ENCODE measurements at regions not wholly inside any gene's neighbourhood (a gene's known extent, or its start where the extent isn't known, plus 50 kb on each side); places are given as distances from the start of the nearest gene placed in this dataset.

DNA sequence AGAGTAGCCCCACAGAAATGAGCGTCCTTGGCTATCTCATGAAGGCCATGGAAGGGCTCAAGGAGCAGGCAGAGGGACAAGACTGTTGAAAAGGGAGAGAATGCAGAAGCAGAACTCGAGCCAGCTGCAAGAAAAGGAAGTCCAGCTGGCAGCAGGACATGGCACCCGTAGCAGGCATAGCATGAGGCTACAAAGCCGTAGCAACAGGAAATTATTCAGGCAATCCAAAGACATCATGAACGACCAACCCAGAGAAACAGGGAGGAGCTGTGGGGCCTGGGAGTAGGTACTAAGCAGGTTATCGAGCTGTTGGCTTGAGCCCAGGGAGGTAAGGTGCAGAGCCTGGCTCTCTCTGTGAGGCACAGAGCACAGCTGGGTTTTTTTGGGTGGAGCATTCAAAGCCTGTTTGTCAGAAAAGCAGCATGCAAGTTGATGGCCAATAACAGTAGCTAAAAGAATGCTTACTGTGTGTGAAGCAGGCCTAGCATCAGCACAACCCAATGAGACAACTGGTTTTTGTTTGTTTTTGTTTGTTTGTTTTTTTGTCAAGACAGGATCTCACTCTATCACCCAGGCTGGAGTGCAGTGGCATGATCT is 144.0 kb upstream of the SMAD3 start:
- peaks cover 5% of the 10 kb centered on the region for H3K4me1 Mint-ChIP-seq
- H3K36me3 Mint-ChIP-seq = no peaks in the 10 kb centered on the region
- H3K27ac Mint-ChIP-seq = no peak overlapping the region
- peaks cover 4% of the 10 kb centered on the region for H3K27me3 Mint-ChIP-seq
- H3K4me3 Mint-ChIP-seq = no peak overlapping the region
- H3K9me3 Mint-ChIP-seq = peaks cover 12% of the 10 kb centered on the region

DNA sequence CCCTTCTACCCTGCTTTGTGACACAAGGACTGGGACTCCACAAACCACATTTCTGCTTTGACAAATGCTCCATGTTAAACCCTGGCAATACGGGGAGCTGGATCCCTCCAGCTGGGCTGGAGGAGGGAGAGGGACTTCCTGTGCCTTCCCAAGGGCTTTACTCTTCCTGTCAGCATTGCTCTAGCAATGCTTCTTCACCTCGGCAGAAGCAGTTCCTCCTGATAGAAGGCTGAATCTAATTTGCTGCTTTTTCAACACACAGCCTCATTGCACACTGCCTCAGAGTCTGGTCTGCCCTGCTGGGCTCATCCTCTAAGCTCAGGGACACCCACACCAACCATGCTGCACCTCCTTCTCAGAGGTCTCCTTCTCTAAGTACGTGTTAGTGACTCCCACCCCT is 142.8 kb upstream of the SMAD3 start:
- Mint-ChIP-seq H3K27me3 (peaks cover 4% of the 10 kb centered on the region), H3K4me3 (no peak overlapping the region)

DNA sequence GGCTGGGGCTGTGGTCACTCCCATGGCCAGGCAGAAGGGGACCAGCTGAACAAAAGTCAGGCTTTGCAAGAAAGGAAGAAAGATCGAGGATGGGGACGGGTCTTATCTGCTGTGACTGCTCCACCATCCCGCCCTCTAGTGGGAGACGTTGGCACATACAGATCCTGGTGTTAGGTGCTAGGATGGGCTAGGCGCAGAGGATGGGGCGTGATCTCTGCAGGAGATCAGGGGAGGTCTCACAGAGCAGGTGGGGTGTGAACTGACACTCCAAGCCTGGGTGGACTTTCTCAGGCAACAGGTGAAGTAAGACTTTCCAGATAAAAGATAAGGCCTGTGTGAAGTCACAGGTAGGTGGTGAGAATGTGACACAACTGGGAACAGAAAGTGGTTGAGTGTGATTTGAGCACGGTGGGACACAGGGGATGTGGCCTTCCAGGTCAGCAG is 141.9 kb upstream of the SMAD3 start:
- no peak overlapping the region for H3K27ac Mint-ChIP-seq
- H3K36me3 Mint-ChIP-seq = no peaks in the 10 kb centered on the region
- H3K4me1 Mint-ChIP-seq = peaks cover 5% of the 10 kb centered on the region
- H3K4me3 Mint-ChIP-seq = no peak overlapping the region
- H3K27me3 Mint-ChIP-seq = peaks cover 4% of the 10 kb centered on the region
- no peaks in the 10 kb centered on the region for H3K9me3 Mint-ChIP-seq

More for the DNA sequence above, 142.8 kb upstream of the SMAD3 start:
- peaks cover under 1% of the 10 kb centered on the region for H3K9me3 Mint-ChIP-seq
- no peaks in the 10 kb centered on the region for H3K36me3 Mint-ChIP-seq
- H3K4me1 Mint-ChIP-seq = peaks cover 5% of the 10 kb centered on the region
- no peak overlapping the region for H3K27ac Mint-ChIP-seq

DNA sequence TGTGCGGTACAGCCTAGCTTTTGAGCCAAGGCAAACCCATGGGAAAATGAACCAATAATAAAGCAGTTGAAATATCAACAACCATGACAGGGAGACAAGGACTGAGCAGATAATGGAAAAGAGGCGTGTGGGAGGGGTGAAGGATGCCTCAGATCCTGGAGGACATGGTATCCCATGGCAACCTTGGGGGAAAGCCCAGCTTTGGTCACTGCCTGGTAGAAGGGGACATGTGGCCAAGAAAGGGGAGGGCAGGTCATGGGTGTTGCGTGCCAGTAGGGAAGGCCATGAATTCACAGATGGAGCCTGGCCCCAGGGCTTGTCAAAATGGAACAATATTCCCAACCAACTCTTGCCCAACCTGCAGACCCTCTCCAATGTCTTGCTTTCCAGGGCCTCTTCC is 140.5 kb upstream of the SMAD3 start:
- H3K27me3 Mint-ChIP-seq = peaks cover 4% of the 10 kb centered on the region

DNA sequence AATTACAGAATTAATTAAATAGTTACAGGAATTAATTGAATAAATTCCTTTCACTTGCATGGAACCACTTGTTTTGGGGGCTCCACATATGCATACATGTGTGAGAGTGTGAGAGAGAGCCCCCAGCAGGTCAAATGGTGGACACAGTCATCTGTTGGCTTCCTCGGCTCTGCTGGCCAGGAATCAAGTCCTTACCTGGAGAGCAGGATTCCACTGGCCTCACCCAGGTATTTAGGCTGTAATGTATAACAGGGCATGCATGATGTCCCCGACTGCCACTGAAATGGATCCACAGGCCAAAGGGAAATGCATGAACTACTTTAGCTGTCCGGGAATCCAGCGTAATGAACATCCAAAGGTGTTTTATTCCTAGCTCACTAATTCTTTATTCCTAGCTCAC is 139.7 kb upstream of the SMAD3 start:
- Mint-ChIP-seq H3K4me3 (no peak overlapping the region), H3K27ac (no peak overlapping the region)

More for the DNA sequence above, 140.5 kb upstream of the SMAD3 start:
- Mint-ChIP-seq H3K4me3 (no peak overlapping the region), H3K36me3 (no peaks in the 10 kb centered on the region), H3K27ac (no peak overlapping the region), H3K9me3 (no peaks in the 10 kb centered on the region), H3K4me1 (peaks cover 5% of the 10 kb centered on the region)

DNA sequence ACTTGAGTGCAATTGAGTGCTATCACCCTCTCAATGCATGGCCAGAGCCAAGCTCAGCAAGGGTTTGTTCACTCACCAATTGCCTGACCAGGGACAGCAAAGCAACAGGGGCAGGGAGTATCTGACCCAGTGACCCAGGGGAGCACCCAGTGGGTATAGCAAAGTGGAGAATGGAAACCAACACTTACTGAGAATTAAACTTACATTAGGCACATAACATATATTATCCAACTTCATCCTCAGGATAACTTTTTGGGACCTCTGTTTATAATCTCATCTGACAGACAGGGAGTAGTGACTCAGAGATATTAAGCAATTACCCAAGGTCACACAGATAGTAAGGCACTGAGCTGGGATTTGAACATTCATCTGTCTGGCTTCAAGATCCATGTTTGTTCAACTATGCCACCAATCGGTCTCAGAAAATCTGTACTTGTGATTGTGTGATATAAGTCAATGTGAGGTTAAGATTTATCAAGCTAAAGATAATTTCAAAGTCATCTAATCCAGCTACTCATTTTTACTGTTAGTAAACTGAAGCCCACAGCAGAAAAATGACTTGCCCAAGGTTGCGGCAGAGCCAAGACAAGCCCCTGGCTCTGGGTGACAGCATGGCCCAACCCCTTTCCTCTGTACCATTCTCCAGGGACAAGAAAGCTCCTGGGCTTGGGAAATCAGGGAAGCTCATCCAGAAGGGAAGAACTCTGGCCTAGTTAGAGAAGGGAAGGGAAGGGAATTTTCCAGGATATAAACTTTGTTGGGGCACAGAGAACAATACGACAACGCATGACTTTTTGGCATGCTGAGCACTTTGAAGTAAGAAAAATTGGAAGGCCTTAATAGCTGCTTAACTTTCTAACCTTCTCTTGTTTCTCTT is 138.0 kb upstream of the SMAD3 start:
- peaks cover 4% of the 10 kb centered on the region for H3K27me3 Mint-ChIP-seq
- no peaks in the 10 kb centered on the region for H3K36me3 Mint-ChIP-seq
- H3K27ac Mint-ChIP-seq = no peak overlapping the region
- H3K9me3 Mint-ChIP-seq = no peaks in the 10 kb centered on the region
- H3K4me1 Mint-ChIP-seq = peaks cover 5% of the 10 kb centered on the region
- no peak overlapping the region for H3K4me3 Mint-ChIP-seq

More for the DNA sequence above, 139.7 kb upstream of the SMAD3 start:
- Mint-ChIP-seq H3K9me3 (no peaks in the 10 kb centered on the region), H3K4me1 (peaks cover 5% of the 10 kb centered on the region), H3K27me3 (peaks cover 4% of the 10 kb centered on the region), H3K36me3 (no peaks in the 10 kb centered on the region)

DNA sequence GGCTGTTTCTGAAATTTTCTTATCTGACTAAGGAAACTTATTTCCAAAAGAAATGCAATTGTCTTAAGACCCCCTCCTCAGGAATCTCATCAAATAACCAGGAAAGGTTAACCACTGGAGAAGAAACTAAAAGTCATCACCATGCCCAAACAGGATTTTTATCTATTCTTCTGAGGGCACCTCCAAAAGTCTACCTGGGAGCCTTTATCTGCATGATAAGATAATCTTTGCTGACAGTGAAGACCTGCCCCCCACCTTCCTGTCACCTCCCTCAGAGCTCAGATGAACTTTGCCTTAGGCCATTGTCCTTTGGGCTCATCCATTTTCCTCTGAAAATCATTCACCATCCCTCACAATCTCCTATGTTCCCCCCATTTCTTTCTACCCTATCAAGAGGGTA is 137.3 kb upstream of the SMAD3 start:
- H3K9me3 Mint-ChIP-seq = no peaks in the 10 kb centered on the region
- H3K4me1 Mint-ChIP-seq = peaks cover 5% of the 10 kb centered on the region
- H3K4me3 Mint-ChIP-seq = no peak overlapping the region
- H3K27me3 Mint-ChIP-seq = peaks cover 4% of the 10 kb centered on the region
- H3K36me3 Mint-ChIP-seq = no peaks in the 10 kb centered on the region
- H3K27ac Mint-ChIP-seq = no peak overlapping the region

DNA sequence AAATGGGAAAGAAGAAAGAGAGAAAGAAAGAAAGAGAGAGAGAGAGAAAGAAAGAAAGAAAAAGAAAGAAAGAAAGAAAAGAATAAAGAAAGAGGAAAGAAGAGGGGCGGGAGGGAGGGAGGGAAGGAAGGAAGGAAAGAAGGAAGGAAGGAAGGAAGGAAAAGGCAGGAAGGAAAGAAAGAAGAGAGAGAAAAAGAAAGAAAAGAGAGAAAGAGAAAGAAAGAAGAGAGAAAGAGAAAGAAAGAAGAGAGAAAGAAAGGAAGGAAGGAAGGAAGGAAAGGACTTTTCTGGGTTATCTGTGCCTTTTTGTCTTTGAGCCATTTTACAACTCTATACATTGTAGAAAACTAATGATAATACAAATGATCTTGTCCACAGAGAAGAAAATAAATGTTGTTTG is 136.6 kb upstream of the SMAD3 start:
- H3K36me3 Mint-ChIP-seq = no peaks in the 10 kb centered on the region
- H3K4me1 Mint-ChIP-seq = no peaks in the 10 kb centered on the region
- H3K27ac Mint-ChIP-seq = peak overlapping the region; percentile 80
- H3K9me3 Mint-ChIP-seq = no peaks in the 10 kb centered on the region
- H3K27me3 Mint-ChIP-seq = peaks cover 2% of the 10 kb centered on the region
- H3K4me3 Mint-ChIP-seq = no peak overlapping the region

DNA sequence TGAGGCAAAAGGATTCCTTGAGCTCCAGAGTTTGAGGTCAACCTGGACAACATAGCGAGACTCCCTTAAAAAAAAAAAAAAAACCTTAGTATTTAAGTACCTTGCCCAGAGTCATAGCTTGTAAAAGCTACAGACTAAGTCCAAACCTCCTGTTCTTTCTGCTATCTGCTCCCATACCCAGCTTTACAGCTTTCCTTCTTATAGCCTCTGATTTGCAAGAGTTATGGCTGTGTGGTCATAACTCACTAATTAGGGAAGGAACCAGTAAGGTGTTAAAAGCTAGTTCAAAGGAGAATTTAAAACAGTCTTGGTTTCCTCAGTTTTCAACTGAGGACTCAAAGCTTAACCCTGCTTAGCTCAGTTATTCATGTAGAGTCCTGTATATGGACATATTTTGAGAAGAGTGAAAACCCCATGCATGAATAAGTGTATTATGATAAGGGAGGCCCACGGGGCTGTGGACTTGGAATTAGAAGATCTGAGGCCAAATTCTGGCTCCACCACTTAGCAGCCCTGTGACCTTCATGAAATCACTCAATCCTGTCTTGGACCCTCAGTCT is 135.5 kb upstream of the SMAD3 start:
- Mint-ChIP-seq H3K27ac (no peak overlapping the region), H3K4me3 (no peak overlapping the region), H3K27me3 (no peaks in the 10 kb centered on the region), H3K36me3 (no peaks in the 10 kb centered on the region), H3K9me3 (no peaks in the 10 kb centered on the region), H3K4me1 (no peaks in the 10 kb centered on the region)

DNA sequence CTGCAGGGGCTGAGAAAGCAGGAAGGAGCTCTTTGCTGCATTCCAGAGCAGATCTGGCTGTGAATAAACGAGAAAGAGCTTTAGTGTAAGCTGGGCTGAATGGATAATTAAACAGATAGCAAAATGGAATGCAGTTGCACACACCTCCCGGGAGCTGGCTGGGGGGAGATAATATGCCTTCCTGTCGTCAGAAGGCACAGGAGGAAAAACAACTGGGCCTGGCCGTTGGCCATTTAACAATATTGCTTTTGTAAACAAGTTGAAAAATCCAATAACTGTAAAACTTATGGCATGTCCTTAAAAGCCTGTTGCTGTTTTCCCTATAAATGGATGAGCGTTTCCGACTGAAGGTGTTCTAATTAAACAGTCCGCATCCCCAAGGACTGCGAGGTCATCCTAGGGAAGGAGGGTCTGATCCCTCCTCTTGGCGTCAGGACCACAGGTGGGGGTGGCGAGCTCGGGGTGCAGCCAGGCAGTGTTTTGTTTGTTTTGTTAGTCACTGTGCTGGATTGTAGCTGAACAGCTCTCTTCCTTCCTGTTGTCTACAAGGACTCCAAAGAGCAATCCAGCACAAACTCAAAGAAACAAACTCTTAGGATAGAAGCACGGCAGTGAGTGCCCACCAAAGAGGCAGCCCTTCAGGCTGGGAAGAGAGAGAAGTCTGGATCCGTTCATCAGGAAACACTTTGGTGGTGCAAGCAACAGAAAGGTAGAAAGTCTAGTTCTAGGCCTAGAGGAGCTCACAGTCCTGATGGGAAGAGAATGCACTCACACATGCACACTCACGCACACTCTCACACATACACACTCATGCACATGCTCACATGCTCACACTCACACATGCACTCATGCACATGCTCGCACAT is 133.4 kb upstream of the SMAD3 start:
- Mint-ChIP-seq H3K27me3 (peaks cover 4% of the 10 kb centered on the region), H3K4me3 (no peak overlapping the region)

DNA sequence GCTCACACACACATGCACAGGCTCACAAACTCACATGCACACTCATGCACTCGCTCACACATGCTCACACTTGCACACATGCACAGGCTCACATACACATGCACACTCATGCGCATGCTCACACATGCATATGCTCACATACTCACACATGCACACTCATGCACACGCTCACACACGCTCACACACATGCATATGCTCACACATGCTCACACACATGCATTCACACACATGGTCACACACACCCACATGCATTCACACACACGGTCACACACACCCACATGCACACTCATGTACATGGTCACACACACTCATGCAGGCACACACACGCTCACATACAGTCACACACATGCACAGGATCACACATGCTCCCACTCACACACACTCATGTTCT is 132.8 kb upstream of the SMAD3 start:
- H3K4me1 Mint-ChIP-seq = no peaks in the 10 kb centered on the region
- no peak overlapping the region for H3K27ac Mint-ChIP-seq
- H3K4me3 Mint-ChIP-seq = no peak overlapping the region

More for the DNA sequence above, 133.4 kb upstream of the SMAD3 start:
- no peaks in the 10 kb centered on the region for H3K4me1 Mint-ChIP-seq
- no peak overlapping the region for H3K27ac Mint-ChIP-seq
- H3K9me3 Mint-ChIP-seq = no peaks in the 10 kb centered on the region
- H3K36me3 Mint-ChIP-seq = no peaks in the 10 kb centered on the region

DNA sequence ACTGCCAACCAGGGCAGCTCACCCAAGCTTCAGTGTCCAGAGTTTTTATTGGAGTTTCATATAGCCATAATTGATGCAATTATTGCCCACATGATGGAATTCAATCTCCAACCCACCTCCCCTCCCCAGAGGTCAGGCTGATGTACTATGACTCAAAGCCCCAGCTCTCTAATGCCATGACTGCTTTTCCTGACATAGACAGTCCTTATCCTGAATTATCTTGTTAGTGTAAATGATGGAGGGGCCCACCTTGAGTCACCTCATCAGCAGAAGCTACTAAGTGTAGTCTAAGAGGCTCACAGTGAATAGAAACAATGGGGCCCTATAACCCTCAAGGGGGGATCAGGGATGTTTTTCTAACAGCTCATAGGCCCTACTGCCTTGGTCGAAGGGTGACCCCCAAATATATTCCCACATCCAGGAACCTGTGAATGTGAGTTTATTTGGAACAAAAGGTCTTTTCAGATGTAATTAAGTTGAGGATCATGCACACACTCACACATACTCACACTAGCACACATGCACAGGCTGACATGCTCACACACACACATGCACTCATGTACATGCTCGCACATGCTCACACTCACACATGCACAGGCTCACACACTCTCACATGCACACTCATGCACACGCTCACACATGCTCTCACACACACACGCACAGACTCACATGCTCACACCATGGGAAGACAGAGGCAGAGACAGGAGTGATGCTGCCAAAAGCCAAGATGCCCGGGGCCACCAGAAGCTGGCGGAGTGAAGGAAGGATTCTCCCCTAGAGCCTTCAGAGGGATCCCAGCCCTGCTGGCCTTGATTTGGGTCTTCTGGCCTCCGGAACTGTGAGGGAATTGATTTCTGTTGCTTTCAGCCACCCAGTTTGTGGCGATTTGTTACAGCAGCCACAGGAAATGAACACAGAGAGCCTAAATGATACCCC is 131.2 kb upstream of the SMAD3 start:
- H3K4me3 Mint-ChIP-seq = no peak overlapping the region
- no peaks in the 10 kb centered on the region for H3K4me1 Mint-ChIP-seq
- H3K27me3 Mint-ChIP-seq = peaks cover 4% of the 10 kb centered on the region
- H3K27ac Mint-ChIP-seq = no peak overlapping the region
- H3K36me3 Mint-ChIP-seq = peaks cover 2% of the 10 kb centered on the region
- H3K9me3 Mint-ChIP-seq = no peaks in the 10 kb centered on the region

More for the DNA sequence above, 132.8 kb upstream of the SMAD3 start:
- H3K27me3 Mint-ChIP-seq = peaks cover 4% of the 10 kb centered on the region
- H3K9me3 Mint-ChIP-seq = no peaks in the 10 kb centered on the region
- no peaks in the 10 kb centered on the region for H3K36me3 Mint-ChIP-seq

DNA sequence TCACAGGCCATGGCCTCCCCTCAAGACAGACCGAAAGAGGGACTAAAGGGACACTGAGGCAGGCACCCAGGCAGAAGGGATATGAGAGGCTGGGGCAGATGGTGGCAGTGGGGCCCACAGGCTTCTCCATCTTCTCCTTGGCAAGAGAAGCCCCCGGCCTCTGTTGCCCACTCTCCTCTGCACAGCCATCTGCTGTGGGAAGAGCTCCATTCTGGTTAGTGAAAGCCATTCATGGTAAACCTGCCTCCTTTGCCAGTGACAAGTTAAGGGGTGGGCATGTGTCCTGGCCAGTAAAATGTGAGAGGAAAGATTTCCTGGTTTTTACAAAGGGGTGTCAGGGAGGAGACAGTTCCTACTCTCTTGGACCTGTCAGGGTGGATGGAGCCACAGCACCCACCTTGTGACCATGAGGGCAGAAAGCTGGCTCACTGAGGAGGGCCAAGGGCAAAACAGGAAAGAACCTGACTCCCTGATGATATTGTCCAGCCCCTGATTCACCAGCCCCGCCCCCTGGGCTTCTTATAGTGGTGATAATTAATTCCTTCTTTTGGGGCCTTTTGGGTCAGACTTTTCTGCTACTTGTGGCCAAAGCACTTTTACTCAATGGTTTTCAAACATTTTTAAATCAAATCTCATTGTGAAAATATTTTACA is 130.4 kb upstream of the SMAD3 start:
- H3K4me1 Mint-ChIP-seq = peaks cover under 1% of the 10 kb centered on the region
- H3K4me3 Mint-ChIP-seq = no peak overlapping the region
- no peak overlapping the region for H3K27ac Mint-ChIP-seq
- no peaks in the 10 kb centered on the region for H3K9me3 Mint-ChIP-seq
- peaks cover 2% of the 10 kb centered on the region for H3K36me3 Mint-ChIP-seq
- peaks cover 4% of the 10 kb centered on the region for H3K27me3 Mint-ChIP-seq

DNA sequence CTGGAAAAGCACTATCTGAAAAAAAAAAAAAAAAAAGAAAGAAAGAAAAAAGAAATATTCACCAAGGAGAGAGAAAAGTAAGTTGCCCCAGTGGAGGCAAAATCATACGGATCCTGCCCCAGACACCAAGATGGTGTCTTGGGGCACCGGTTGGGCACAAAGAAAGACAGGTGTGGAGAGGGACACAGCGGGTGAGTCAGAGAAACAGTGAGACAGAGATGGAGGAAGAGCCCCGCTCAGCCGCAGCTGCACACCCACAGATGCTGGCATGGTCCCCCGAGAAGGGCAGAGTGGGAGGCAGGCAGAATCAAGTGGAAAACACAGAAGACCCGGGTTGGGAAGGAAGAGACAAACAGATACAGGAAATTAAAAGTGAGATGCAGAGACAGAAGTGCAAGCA is 129.7 kb upstream of the SMAD3 start:
- Mint-ChIP-seq H3K4me3 (no peak overlapping the region), H3K27ac (peak overlapping the region; percentile 46), H3K27me3 (peaks cover 4% of the 10 kb centered on the region)

More for the DNA sequence above, 129.7 kb upstream of the SMAD3 start:
- Mint-ChIP-seq H3K36me3 (peaks cover 2% of the 10 kb centered on the region), H3K9me3 (no peaks in the 10 kb centered on the region), H3K4me1 (peaks cover 7% of the 10 kb centered on the region)

All from activated naive CD4-positive, alpha-beta T cell treated with anti-CD3 and anti-CD28 coated beads, Interleukin-2, amount 50 U/mL, for 24 hours (primary cell).